Mesenchymal stem cell (in vitro differentiated cells and primary cell): ENCODE measurements at regions not wholly inside any gene's neighbourhood (a gene's known extent, or its start where the extent isn't known, plus 50 kb on each side); places are given as distances from the start of the nearest gene placed in this dataset.

Experiments used
- DNase-seq: peaks from one replicate; pipeline ENCODE4 v3.0.0-alpha.2; 2013
- H2AFZ ChIP-seq: one replicate; pipeline ENCODE4 v1.6.1; 2013; ENCODE audit warnings: low read depth, mild to moderate bottlenecking, control low read depth, inconsistent platforms, low read length, moderate library complexity
- H2AK5ac ChIP-seq: 2 replicates; pipeline ENCODE4 v1.6.1; 2013; ENCODE audit warnings: low read length, moderate library complexity, mild to moderate bottlenecking, inconsistent platforms; ENCODE audit not compliant: severe bottlenecking
- H2BK120ac ChIP-seq: one replicate; pipeline ENCODE4 v1.6.1; 2013; ENCODE audit warnings: low read depth, mild to moderate bottlenecking, inconsistent platforms, low read length, moderate library complexity
- H2BK12ac ChIP-seq, 2 experiments: one replicate each; pipeline ENCODE4 v1.6.1; 2013; ENCODE audit warnings: inconsistent platforms in 2 of 2, low read length in 2 of 2, mild to moderate bottlenecking in 2 of 2, moderate library complexity in 2 of 2, control low read depth in 1 of 2
- H2BK15ac ChIP-seq: one replicate; pipeline ENCODE4 v1.6.1; 2013; ENCODE audit warnings: mild to moderate bottlenecking, low read depth, inconsistent platforms; ENCODE audit not compliant: poor library complexity, severe bottlenecking
- H2BK5ac ChIP-seq: 2 replicates; pipeline ENCODE4 v1.6.1; 2013; ENCODE audit warnings: low read depth, mild to moderate bottlenecking, low read length, control low read depth, inconsistent platforms; ENCODE audit not compliant: poor library complexity, severe bottlenecking
- H3K14ac ChIP-seq, 2 experiments: one replicate each; pipeline ENCODE4 v1.6.1; 2013; ENCODE audit warnings: inconsistent platforms in 2 of 2, low read length in 2 of 2, control low read depth in 1 of 2, mild to moderate bottlenecking in 1 of 2, moderate library complexity in 1 of 2
- H3K18ac ChIP-seq, 2 experiments: one replicate each; pipeline ENCODE4 v1.6.1; 2013; ENCODE audit warnings: inconsistent platforms in 2 of 2, low read length in 2 of 2, control low read depth in 1 of 2, low read depth in 1 of 2, mild to moderate bottlenecking in 1 of 2
- H3K23ac ChIP-seq, 2 experiments: one replicate each; pipeline ENCODE4 v1.6.1; 2013; ENCODE audit warnings: inconsistent platforms in 2 of 2, low read length in 2 of 2, mild to moderate bottlenecking in 2 of 2, moderate library complexity in 2 of 2, control low read depth in 1 of 2
- H3K27ac ChIP-seq: 2 replicates; pipeline ENCODE4 v1.5.1; 2013; ENCODE audit warnings: mild to moderate bottlenecking, moderate library complexity, low read length, control low read depth, inconsistent platforms; ENCODE audit not compliant: poor library complexity, severe bottlenecking
- H3K27me3 ChIP-seq, 2 experiments: 2 replicates each; pipeline versions ENCODE4 v1.6.1 to v1.7.0; 2013; ENCODE audit warnings: low read length in 2 of 2, mild to moderate bottlenecking in 2 of 2, moderate library complexity in 2 of 2, control low read depth in 1 of 2, inconsistent platforms in 1 of 2; ENCODE audit not compliant: control insufficient read depth in 1 of 2, insufficient read depth in 1 of 2
- H3K36me3 ChIP-seq, 2 experiments: 2 replicates each; pipeline versions ENCODE4 v1.6.1 to v1.7.0; 2013; ENCODE audit warnings: low read length in 2 of 2, control low read depth in 1 of 2, inconsistent platforms in 1 of 2, low read depth in 1 of 2, mild to moderate bottlenecking in 1 of 2; ENCODE audit not compliant: insufficient read depth in 2 of 2, control insufficient read depth in 1 of 2
- H3K4ac ChIP-seq, 2 experiments: one replicate each; pipeline ENCODE4 v1.6.1; 2013; ENCODE audit warnings: inconsistent platforms in 2 of 2, low read length in 2 of 2, mild to moderate bottlenecking in 2 of 2, moderate library complexity in 2 of 2, control low read depth in 1 of 2, low read depth in 1 of 2
- H3K4me1 ChIP-seq: 2 replicates; pipeline ENCODE4 v1.6.1; 2013; ENCODE audit warnings: low read depth, low read length, control low read depth; ENCODE audit not compliant: control insufficient read depth, insufficient read depth
- H3K4me2 ChIP-seq: 2 replicates; pipeline ENCODE4 v1.6.1; 2013; ENCODE audit warnings: low read length, mild to moderate bottlenecking, inconsistent platforms; ENCODE audit not compliant: poor library complexity, severe bottlenecking
- H3K4me3 ChIP-seq, 2 experiments: 2 replicates each; pipeline versions ENCODE4 v1.5.1 to v1.7.0; 2013; ENCODE audit warnings: low read length in 2 of 2, mild to moderate bottlenecking in 2 of 2, control low read depth in 1 of 2, low read depth in 1 of 2; ENCODE audit not compliant: insufficient read depth in 1 of 2
- H3K79me1 ChIP-seq: replicated peaks from 2 replicates; pipeline ENCODE4 v1.6.1; 2013; ENCODE audit warnings: mild to moderate bottlenecking, control low read depth, low read length, inconsistent platforms; ENCODE audit not compliant: poor library complexity, severe bottlenecking
- H3K9ac ChIP-seq: 2 replicates; pipeline ENCODE4 v1.7.0; 2013; ENCODE audit warnings: mild to moderate bottlenecking, low read length, moderate library complexity
- H3K9me3 ChIP-seq: 2 replicates; pipeline ENCODE4 v1.7.0; 2013; ENCODE audit warnings: mild to moderate bottlenecking, low read length; ENCODE audit not compliant: control insufficient read depth
- H4K8ac ChIP-seq: one replicate; pipeline ENCODE4 v1.6.1; 2013; ENCODE audit warnings: inconsistent platforms, mild to moderate bottlenecking, low read length, moderate library complexity
- H4K91ac ChIP-seq: one replicate; pipeline ENCODE4 v1.6.1; 2013; ENCODE audit warnings: mild to moderate bottlenecking, low read length, inconsistent platforms
- WGBS: methylation state at CpG from one replicate; pipeline ENCODE4 v1.1.7; 2013; ENCODE audit warnings: mixed read lengths; 5-methylcytosine and 5-hydroxymethylcytosine counted together

- H4K8ac ChIP-seq = no peak overlapping the region
- no peak overlapping the region for H4K91ac ChIP-seq
- no peak overlapping the region for H2BK12ac ChIP-seq
- H3K4me1 ChIP-seq = no peaks in the 10 kb centered on the region
- H3K36me3 ChIP-seq = no peaks in the 10 kb centered on the region
- no peaks in the 10 kb centered on the region for H3K79me1 ChIP-seq
- no peak overlapping the region for H3K23ac ChIP-seq
- no peak overlapping the region for H2AK5ac ChIP-seq
- no peak overlapping the region for H3K4ac ChIP-seq
- no peak overlapping the region for H2AFZ ChIP-seq
- DNase-seq = no peak
- no peak overlapping the region for H3K9ac ChIP-seq
- no peak overlapping the region for H3K27ac ChIP-seq
- no peak overlapping the region for H3K4me2 ChIP-seq
- 73% methylated on average over 4 of the region's 4 CpGs for WGBS
- H2BK5ac ChIP-seq = no peak overlapping the region
- no peak overlapping the region for H3K4me3 ChIP-seq
- H3K9me3 ChIP-seq = no peaks in the 10 kb centered on the region
- H3K27me3 ChIP-seq = peaks cover 0 to 21% of the 10 kb centered on the region in 2 experiments
- no peak overlapping the region for H2BK15ac ChIP-seq
- no peak overlapping the region for H3K14ac ChIP-seq
- H3K18ac ChIP-seq = no peak overlapping the region
- no peak overlapping the region for H2BK120ac ChIP-seq
Measured at GRCh38 chr6:44618371-44618770, 230.9 kb downstream of the CDC5L start.

- no peak overlapping the region for H3K4me3 ChIP-seq
- no peak overlapping the region for H2BK15ac ChIP-seq
- no peak overlapping the region for H3K23ac ChIP-seq
- H3K27ac ChIP-seq = no peak overlapping the region
- H2AK5ac ChIP-seq = no peak overlapping the region
- no peaks in the 10 kb centered on the region for H3K79me1 ChIP-seq
- no peak overlapping the region for H2BK120ac ChIP-seq
- 64% methylated on average over 4 of the region's 4 CpGs for WGBS
- no peak overlapping the region for H3K4ac ChIP-seq
- no peak overlapping the region for H3K18ac ChIP-seq
- H3K9ac ChIP-seq = no peak overlapping the region
- no peaks in the 10 kb centered on the region for H3K36me3 ChIP-seq
- H3K4me1 ChIP-seq = peaks cover 3% of the 10 kb centered on the region
- H3K9me3 ChIP-seq = no peaks in the 10 kb centered on the region
- no peak overlapping the region for H3K4me2 ChIP-seq
- no peak overlapping the region for H2AFZ ChIP-seq
- no peak overlapping the region for H3K14ac ChIP-seq
- no peak overlapping the region for H4K91ac ChIP-seq
- H2BK12ac ChIP-seq = no peak overlapping the region
- no peak overlapping the region for H2BK5ac ChIP-seq
- DNase-seq = no peak
- peaks cover 0 to 16% of the 10 kb centered on the region in 2 experiments for H3K27me3 ChIP-seq
- H4K8ac ChIP-seq = no peak overlapping the region
Measured at GRCh38 chr6:44620922-44621321, 233.4 kb downstream of the CDC5L start.

- Histone ChIP-seq H3K9me3 (no peaks in the 10 kb centered on the region), H3K27me3 (peaks cover 0 to 16% of the 10 kb centered on the region in 2 experiments), H3K36me3 (no peaks in the 10 kb centered on the region), H4K91ac (no peak overlapping the region), H3K14ac (no peak overlapping the region), H3K9ac (no peak overlapping the region), H2BK120ac (no peak overlapping the region), H4K8ac (no peak overlapping the region), H2BK15ac (no peak overlapping the region), H3K23ac (no peak overlapping the region), H3K4me3 (no peak overlapping the region), H3K4me1 (peaks cover 3% of the 10 kb centered on the region), H2BK5ac (no peak overlapping the region), H2AK5ac (no peak overlapping the region), H2BK12ac (no peak overlapping the region), H3K79me1 (no peaks in the 10 kb centered on the region), H3K18ac (no peak overlapping the region), H2AFZ (no peak overlapping the region), H3K27ac (no peak overlapping the region), H3K4ac (no peak overlapping the region), H3K4me2 (no peak overlapping the region)
- WGBS = 64% methylated on average over 2 of the region's 2 CpGs
- DNase-seq = no peak
Measured at GRCh38 chr6:44621846-44622245, 234.3 kb downstream of the CDC5L start.

GRCh38 chr6:44622555-44622954 is 235.0 kb downstream of the CDC5L start:
- no peaks in the 10 kb centered on the region for H3K36me3 ChIP-seq
- H3K4me2 ChIP-seq = no peak overlapping the region
- H3K14ac ChIP-seq = no peak overlapping the region
- no peak overlapping the region for H2BK12ac ChIP-seq
- DNase-seq = no peak
- no peak overlapping the region for H3K4me3 ChIP-seq
- no peak overlapping the region for H2AFZ ChIP-seq
- no peak overlapping the region for H2BK5ac ChIP-seq
- H2BK15ac ChIP-seq = no peak overlapping the region
- no peak overlapping the region for H3K4ac ChIP-seq
- H4K91ac ChIP-seq = no peak overlapping the region
- H3K23ac ChIP-seq = no peak overlapping the region
- H3K27ac ChIP-seq = no peak overlapping the region
- H3K27me3 ChIP-seq = peaks cover 0 to 14% of the 10 kb centered on the region in 2 experiments
- 91% methylated on average over 8 of the region's 8 CpGs for WGBS
- H3K18ac ChIP-seq = no peak overlapping the region
- H2AK5ac ChIP-seq = no peak overlapping the region
- H3K79me1 ChIP-seq = no peaks in the 10 kb centered on the region
- no peak overlapping the region for H4K8ac ChIP-seq
- H3K4me1 ChIP-seq = peaks cover 5% of the 10 kb centered on the region
- H3K9me3 ChIP-seq = no peaks in the 10 kb centered on the region
- no peak overlapping the region for H3K9ac ChIP-seq
- no peak overlapping the region for H2BK120ac ChIP-seq
